ENCODE measurements at regions not wholly inside any gene's neighbourhood (a gene's known extent, or its start where the extent isn't known, plus 50 kb on each side); places are given as distances from the start of the nearest gene placed in this dataset.

- Mint-ChIP-seq H3K4me3 (no peak overlapping the region), H3K36me3 (no peaks in the 10 kb centered on the region), H3K27me3 (ENCODE audit: low read depth) (peaks cover 4% of the 10 kb centered on the region; the same call in 1 of the 2 replicates), H3K27ac (no peak overlapping the region), H3K9me3 (no peaks in the 10 kb centered on the region), H3K4me1 (no peaks in the 10 kb centered on the region)
- DNase-seq (ENCODE audit: low spot score), result no peak
- ChIA-PET CTCF (no interaction called here), POLR2A (no interaction called here)
- TF ChIP-seq, protein P1, sequence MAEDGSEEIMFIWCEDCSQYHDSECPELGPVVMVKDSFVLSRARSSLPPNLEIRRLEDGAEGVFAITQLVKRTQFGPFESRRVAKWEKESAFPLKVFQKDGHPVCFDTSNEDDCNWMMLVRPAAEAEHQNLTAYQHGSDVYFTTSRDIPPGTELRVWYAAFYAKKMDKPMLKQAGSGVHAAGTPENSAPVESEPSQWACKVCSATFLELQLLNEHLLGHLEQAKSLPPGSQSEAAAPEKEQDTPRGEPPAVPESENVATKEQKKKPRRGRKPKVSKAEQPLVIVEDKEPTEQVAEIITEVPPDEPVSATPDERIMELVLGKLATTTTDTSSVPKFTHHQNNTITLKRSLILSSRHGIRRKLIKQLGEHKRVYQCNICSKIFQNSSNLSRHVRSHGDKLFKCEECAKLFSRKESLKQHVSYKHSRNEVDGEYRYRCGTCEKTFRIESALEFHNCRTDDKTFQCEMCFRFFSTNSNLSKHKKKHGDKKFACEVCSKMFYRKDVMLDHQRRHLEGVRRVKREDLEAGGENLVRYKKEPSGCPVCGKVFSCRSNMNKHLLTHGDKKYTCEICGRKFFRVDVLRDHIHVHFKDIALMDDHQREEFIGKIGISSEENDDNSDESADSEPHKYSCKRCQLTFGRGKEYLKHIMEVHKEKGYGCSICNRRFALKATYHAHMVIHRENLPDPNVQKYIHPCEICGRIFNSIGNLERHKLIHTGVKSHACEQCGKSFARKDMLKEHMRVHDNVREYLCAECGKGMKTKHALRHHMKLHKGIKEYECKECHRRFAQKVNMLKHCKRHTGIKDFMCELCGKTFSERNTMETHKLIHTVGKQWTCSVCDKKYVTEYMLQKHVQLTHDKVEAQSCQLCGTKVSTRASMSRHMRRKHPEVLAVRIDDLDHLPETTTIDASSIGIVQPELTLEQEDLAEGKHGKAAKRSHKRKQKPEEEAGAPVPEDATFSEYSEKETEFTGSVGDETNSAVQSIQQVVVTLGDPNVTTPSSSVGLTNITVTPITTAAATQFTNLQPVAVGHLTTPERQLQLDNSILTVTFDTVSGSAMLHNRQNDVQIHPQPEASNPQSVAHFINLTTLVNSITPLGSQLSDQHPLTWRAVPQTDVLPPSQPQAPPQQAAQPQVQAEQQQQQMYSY (CRISPR knock-in tag; IDR thresholded peaks at IDR 0.05), result no peak
- TF ChIP-seq ESRRA (CRISPR knock-in tag; IDR thresholded peaks at IDR 0.05; ENCODE audit: borderline replicate concordance), result no peak
- TF ChIP-seq GABPB1 (CRISPR knock-in tag; IDR thresholded peaks at IDR 0.05), result no peak
- TF ChIP-seq HMGA2 (CRISPR knock-in tag; IDR thresholded peaks at IDR 0.05), result no peak
- TF ChIP-seq AR (CRISPR knock-in tag; IDR thresholded peaks at IDR 0.05), result no peak
- no peak for ATAC-seq
Observed at GRCh38 chr3:139132976-139133375, 88.3 kb upstream of the PRR23C start.

- H3K4me1 Mint-ChIP-seq, result no peaks in the 10 kb centered on the region
- no peaks in the 10 kb centered on the region for H3K9me3 Mint-ChIP-seq
- H3K36me3 Mint-ChIP-seq, result no peaks in the 10 kb centered on the region
- peaks cover 4% of the 10 kb centered on the region; the same call in 1 of the 2 replicates for H3K27me3 Mint-ChIP-seq (ENCODE audit: low read depth)
- no peak for DNase-seq (ENCODE audit: low spot score)
- no peak for ATAC-seq
- TF ChIP-seq TCF7 (CRISPR knock-in tag; IDR thresholded peaks at IDR 0.05; ENCODE audit: low read depth) (no peak), ESRRA (CRISPR knock-in tag; IDR thresholded peaks at IDR 0.05; ENCODE audit: borderline replicate concordance) (no peak), ZBTB21 (CRISPR knock-in tag; IDR thresholded peaks at IDR 0.05; ENCODE audit: borderline replicate concordance) (no peak), ZNF423 (CRISPR knock-in tag; IDR thresholded peaks at IDR 0.05) (no peak), ZNF263 (CRISPR knock-in tag; IDR thresholded peaks at IDR 0.05; ENCODE audit: low read depth) (no peak)
- TF ChIP-seq, protein P2, sequence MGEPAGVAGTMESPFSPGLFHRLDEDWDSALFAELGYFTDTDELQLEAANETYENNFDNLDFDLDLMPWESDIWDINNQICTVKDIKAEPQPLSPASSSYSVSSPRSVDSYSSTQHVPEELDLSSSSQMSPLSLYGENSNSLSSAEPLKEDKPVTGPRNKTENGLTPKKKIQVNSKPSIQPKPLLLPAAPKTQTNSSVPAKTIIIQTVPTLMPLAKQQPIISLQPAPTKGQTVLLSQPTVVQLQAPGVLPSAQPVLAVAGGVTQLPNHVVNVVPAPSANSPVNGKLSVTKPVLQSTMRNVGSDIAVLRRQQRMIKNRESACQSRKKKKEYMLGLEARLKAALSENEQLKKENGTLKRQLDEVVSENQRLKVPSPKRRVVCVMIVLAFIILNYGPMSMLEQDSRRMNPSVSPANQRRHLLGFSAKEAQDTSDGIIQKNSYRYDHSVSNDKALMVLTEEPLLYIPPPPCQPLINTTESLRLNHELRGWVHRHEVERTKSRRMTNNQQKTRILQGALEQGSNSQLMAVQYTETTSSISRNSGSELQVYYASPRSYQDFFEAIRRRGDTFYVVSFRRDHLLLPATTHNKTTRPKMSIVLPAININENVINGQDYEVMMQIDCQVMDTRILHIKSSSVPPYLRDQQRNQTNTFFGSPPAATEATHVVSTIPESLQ (CRISPR knock-in tag; IDR thresholded peaks at IDR 0.05), result no peak
- ChIA-PET CTCF (no interaction called here), POLR2A (no interaction called here)
- H3K4me3 Mint-ChIP-seq, result no peak overlapping the region
- no peak overlapping the region for H3K27ac Mint-ChIP-seq
Observed at GRCh38 chr3:139134678-139135372, 90.1 kb upstream of the PRR23C start.

DNA sequence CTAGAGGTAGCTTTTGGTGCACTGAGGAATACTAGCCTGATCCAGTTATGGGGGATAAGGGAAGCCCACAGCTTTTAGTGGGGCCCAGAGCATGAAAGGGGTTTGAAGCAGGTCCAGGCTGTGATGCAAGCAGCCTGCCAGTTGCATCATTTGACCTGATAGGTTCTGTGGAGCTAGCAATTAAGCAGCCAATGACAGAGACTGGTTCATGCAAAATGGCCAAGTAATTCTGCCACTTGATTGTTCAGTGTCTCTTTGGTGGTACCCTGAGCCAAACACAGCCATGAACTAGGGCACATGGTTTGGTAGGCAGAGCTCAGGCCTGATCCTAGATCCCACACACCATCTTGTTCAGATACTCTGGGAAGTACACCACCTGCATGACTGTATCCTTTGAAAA lies 91.0 kb upstream of the PRR23C start:
- H3K27ac Mint-ChIP-seq, result no peak overlapping the region
- H3K9me3 Mint-ChIP-seq, result no peaks in the 10 kb centered on the region
- no peak overlapping the region for H3K4me3 Mint-ChIP-seq
- ChIA-PET CTCF (no interaction called here), POLR2A (no interaction called here)
- ATAC-seq (no peak), DNase-seq (ENCODE audit: low spot score) (no peak)
- H3K36me3 Mint-ChIP-seq, result no peaks in the 10 kb centered on the region
- peaks cover 2% of the 10 kb centered on the region; the same call in 1 of the 2 replicates for H3K27me3 Mint-ChIP-seq (ENCODE audit: low read depth)
- TF ChIP-seq, protein P3, sequence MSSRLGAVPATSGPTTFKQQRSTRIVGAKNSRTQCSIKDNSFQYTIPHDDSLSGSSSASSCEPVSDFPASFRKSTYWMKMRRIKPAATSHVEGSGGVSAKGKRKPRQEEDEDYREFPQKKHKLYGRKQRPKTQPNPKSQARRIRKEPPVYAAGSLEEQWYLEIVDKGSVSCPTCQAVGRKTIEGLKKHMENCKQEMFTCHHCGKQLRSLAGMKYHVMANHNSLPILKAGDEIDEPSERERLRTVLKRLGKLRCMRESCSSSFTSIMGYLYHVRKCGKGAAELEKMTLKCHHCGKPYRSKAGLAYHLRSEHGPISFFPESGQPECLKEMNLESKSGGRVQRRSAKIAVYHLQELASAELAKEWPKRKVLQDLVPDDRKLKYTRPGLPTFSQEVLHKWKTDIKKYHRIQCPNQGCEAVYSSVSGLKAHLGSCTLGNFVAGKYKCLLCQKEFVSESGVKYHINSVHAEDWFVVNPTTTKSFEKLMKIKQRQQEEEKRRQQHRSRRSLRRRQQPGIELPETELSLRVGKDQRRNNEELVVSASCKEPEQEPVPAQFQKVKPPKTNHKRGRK (CRISPR knock-in tag; IDR thresholded peaks at IDR 0.05; ENCODE audit: borderline replicate concordance), result no peak
- peak; percentile 47; the same call in 1 of the 2 replicates for TF ChIP-seq GABPB1 (CRISPR knock-in tag; IDR thresholded peaks at IDR 0.05)
- H3K4me1 Mint-ChIP-seq, result no peaks in the 10 kb centered on the region

Data from WTC11 (cell line).